HepG2 (cell line): ENCODE measurements at regions not wholly inside any gene's neighbourhood (a gene's known extent, or its start where the extent isn't known, plus 50 kb on each side); places are given as distances from the start of the nearest gene placed in this dataset.

Experiments
- ARNT ChIP-seq: fragments of 450-650 bp; IDR thresholded peaks from 2 replicates; pipeline ENCODE4 v1.6.1; 2017
- CTCF ChIP-seq: sonication (generic); formaldehyde crosslinking; IDR thresholded peaks from 2 replicates; pipeline ENCODE4 v1.5.0; 2020; ENCODE audit warnings: mild to moderate bottlenecking, missing genetic modification reagents, moderate library complexity
- ZNF512 ChIP-seq: sonication (generic); formaldehyde crosslinking; IDR thresholded peaks from 2 replicates; pipeline ENCODE4 v1.4.0; 2020; ENCODE audit warnings: mild to moderate bottlenecking, missing genetic modification reagents

- no peak for TF ChIP-seq ARNT
- no peak for TF ChIP-seq CTCF
- TF ChIP-seq ZNF512, result no peak
These were observed 105.0 kb upstream of the ANKRD50 start for GRCh38 chr4:124817531-124817930.
